OCI-LY7 (cell line): ENCODE measurements at regions not wholly inside any gene's neighbourhood (a gene's known extent, or its start where the extent isn't known, plus 50 kb on each side); places are given as distances from the start of the nearest gene placed in this dataset.

Experiments
- BruUV-seq: library from RNA; stranded (reverse); fragments of 400-500 nt; replicated peaks from 2 replicates; lab custom pipeline; 2021; lab: Mats Ljungman, UMichigan
- CTCF ChIA-PET: fragments of 300-600 bp; sonication (Branson Sonifier 250); formaldehyde crosslinking; loops from one replicate; lab custom pipeline; 2022; ENCODE audit warnings: antibody characterized with exemption; ENCODE audit not compliant: unreplicated experiment; lab: Charles Lee
- POLR2A ChIA-PET: fragments of 300-600 bp; sonication (Branson Sonifier 250); formaldehyde crosslinking; loops from one replicate; lab custom pipeline; 2022; ENCODE audit warnings: antibody characterized with exemption; lab: Charles Lee
- DNase-seq: peaks from one replicate; pipeline ENCODE4 v3.0.0-alpha.2; 2015; ENCODE audit warnings: low spot score
- H2AFZ ChIP-seq: fragments of 200-600 bp; sonication (generic), shearing (Covaris generic); 2 replicates; pipeline ENCODE4 v1.6.1; 2014; ENCODE audit warnings: mild to moderate bottlenecking, antibody characterized with exemption, low read length, moderate library complexity
- H3K27ac ChIP-seq: fragments of 200-600 bp; sonication (generic); 2 replicates; pipeline ENCODE4 v1.5.1; 2014; ENCODE audit warnings: mixed run types, low read depth, mild to moderate bottlenecking, moderate library complexity, low read length, inconsistent platforms; ENCODE audit not compliant: poor library complexity, severe bottlenecking
- H3K36me3 ChIP-seq: fragments of 200-600 bp; sonication (generic); 2 replicates; pipeline ENCODE4 v1.6.1; 2014; ENCODE audit warnings: mild to moderate bottlenecking, antibody characterized with exemption, low read length, moderate library complexity, mixed read lengths; ENCODE audit not compliant: insufficient read depth
- H3K4me1 ChIP-seq: fragments of 200-600 bp; sonication (generic); 2 replicates; pipeline ENCODE4 v1.5.1; 2014; ENCODE audit warnings: mild to moderate bottlenecking, low read length; ENCODE audit not compliant: insufficient read depth, poor library complexity, severe bottlenecking
- H3K4me2 ChIP-seq: fragments of 200-600 bp; sonication (generic); 2 replicates; pipeline ENCODE4 v1.6.1; 2014; ENCODE audit warnings: mild to moderate bottlenecking, low read length
- H3K4me3 ChIP-seq: fragments of 200-600 bp; sonication (generic); 2 replicates; pipeline ENCODE4 v1.5.1; 2014; ENCODE audit warnings: mild to moderate bottlenecking, low read depth, low read length; ENCODE audit not compliant: poor library complexity, severe bottlenecking
- H3K79me2 ChIP-seq: fragments of 200-600 bp; sonication (generic); 2 replicates; pipeline ENCODE4 v1.6.1; 2016; ENCODE audit warnings: low read depth, mild to moderate bottlenecking, low read length, moderate library complexity, mixed read lengths; ENCODE audit not compliant: insufficient read depth
- H3K9me2 ChIP-seq: fragments of 200-600 bp; sonication (generic); 2 replicates; pipeline ENCODE4 v1.6.1; 2016; ENCODE audit warnings: mild to moderate bottlenecking, low read length, mixed read lengths; ENCODE audit not compliant: insufficient read depth
- H3K9me3 ChIP-seq: fragments of 200-600 bp; sonication (generic); 2 replicates; pipeline ENCODE4 v1.6.1; 2014; ENCODE audit warnings: mild to moderate bottlenecking, mixed run types, low read length, mixed read lengths
- H4K20me1 ChIP-seq: fragments of 200-600 bp; sonication (generic); 2 replicates; pipeline ENCODE4 v1.6.1; 2014; ENCODE audit warnings: mild to moderate bottlenecking, antibody characterized with exemption, low read length, moderate library complexity, mixed read lengths; ENCODE audit not compliant: insufficient read depth
- CTCF ChIP-seq: fragments of 200-600 bp; sonication (generic); conservative IDR thresholded peaks from 2 replicates; pipeline ENCODE4 v1.5.1; 2014; ENCODE audit warnings: mild to moderate bottlenecking, antibody characterized with exemption, low read length, moderate library complexity, mixed read lengths
- EZH2phosphoT487 ChIP-seq: fragments of 200-600 bp; sonication (generic); IDR thresholded peaks from 2 replicates; pipeline ENCODE4 v1.6.1; 2018; ENCODE audit warnings: low read depth, borderline replicate concordance, mild to moderate bottlenecking, mixed run types, antibody characterized with exemption, low read length, moderate library complexity, mixed read lengths
- intact Hi-C: fragments of 100-400 bp; cut with micrococcal nuclease; formaldehyde crosslinking; loops from one replicate; pipeline ENCODE4 v1.10.0; 2022; ENCODE audit not compliant: unreplicated experiment

GRCh38 chr11:23590596-23591308 is 730.5 kb upstream of the CCDC179 start:
- Histone ChIP-seq H3K9me2 (no peaks in the 10 kb centered on the region), H4K20me1 (no peaks in the 10 kb centered on the region), H3K4me3 (no peak overlapping the region), H2AFZ (no peak overlapping the region), H3K9me3 (no peaks in the 10 kb centered on the region), H3K27ac (no peak overlapping the region), H3K36me3 (no peaks in the 10 kb centered on the region), H3K4me1 (no peaks in the 10 kb centered on the region), H3K4me2 (no peak overlapping the region), H3K79me2 (no peaks in the 10 kb centered on the region)
- TF ChIP-seq EZH2phosphoT487 (no peak), CTCF (no peak)
- no TSS peak for BruUV-seq
- POLR2A ChIA-PET: no interaction called here
- intact Hi-C loops: no loop called here
- no peak for DNase-seq
- CTCF ChIA-PET: no interaction called here

GRCh38 chr11:23594755-23595154 is 734.5 kb upstream of the CCDC179 start:
- CTCF ChIA-PET: no interaction called here
- POLR2A ChIA-PET: interaction anchor here (1.0 to 1.3 kb wide), 2 partner anchors 9 to 14 kb away, joined by 3 read pairs; no protein-coding TSS in a partner anchor

More at GRCh38 chr11:23594755-23595154, 734.5 kb upstream of the CCDC179 start:
- Histone ChIP-seq H2AFZ (no peak overlapping the region), H3K4me3 (no peak overlapping the region), H3K4me2 (no peak overlapping the region), H3K79me2 (no peaks in the 10 kb centered on the region), H3K9me2 (no peaks in the 10 kb centered on the region), H3K27ac (no peak overlapping the region), H3K36me3 (no peaks in the 10 kb centered on the region), H3K9me3 (no peaks in the 10 kb centered on the region), H3K4me1 (no peaks in the 10 kb centered on the region), H4K20me1 (no peaks in the 10 kb centered on the region)
- no peak for TF ChIP-seq EZH2phosphoT487
- TF ChIP-seq CTCF: no peak
- BruUV-seq: no TSS peak
- no peak for DNase-seq
- intact Hi-C loops: no loop called here
